WTC11 (cell line): ENCODE measurements at regions not wholly inside any gene's neighbourhood (a gene's known extent, or its start where the extent isn't known, plus 50 kb on each side); places are given as distances from the start of the nearest gene placed in this dataset.

ENCODE experiments used
- CREB1 ChIP-seq: sonication (generic); formaldehyde crosslinking; IDR thresholded peaks from 2 replicates; pipeline ENCODE4 v1.8.0; 2023; ENCODE audit warnings: mild to moderate bottlenecking, missing genetic modification reagents
- ESRRA ChIP-seq: sonication (generic); formaldehyde crosslinking; IDR thresholded peaks from 2 replicates; pipeline ENCODE4 v1.8.1; 2022; ENCODE audit warnings: mild to moderate bottlenecking, missing genetic modification reagents, borderline replicate concordance
- FOXJ3 ChIP-seq: sonication (generic); formaldehyde crosslinking; IDR thresholded peaks from 2 replicates; pipeline ENCODE4 v1.9.0; 2021; ENCODE audit warnings: missing genetic modification reagents, mild to moderate bottlenecking, borderline replicate concordance
- NR2C2 ChIP-seq: sonication (generic); formaldehyde crosslinking; IDR thresholded peaks from 2 replicates; pipeline ENCODE4 v1.8.0; 2022; ENCODE audit warnings: mild to moderate bottlenecking, missing genetic modification reagents
- SMAD3 ChIP-seq: sonication (generic); formaldehyde crosslinking; IDR thresholded peaks from 2 replicates; pipeline ENCODE4 v1.8.0; 2022; ENCODE audit warnings: missing genetic modification reagents, mild to moderate bottlenecking, borderline replicate concordance
- SP1 ChIP-seq: sonication (generic); formaldehyde crosslinking; conservative IDR thresholded peaks from 2 replicates; pipeline ENCODE4 v1.8.1; 2022; ENCODE audit warnings: missing genetic modification reagents
- ZNF416 ChIP-seq: fragments of 250-450 bp; sonication (Bioruptor Pico); IDR thresholded peaks from 2 replicates; pipeline ENCODE4 v1.9.0; 2021; ENCODE audit warnings: mild to moderate bottlenecking, inconsistent platforms
- TF ChIP-seq, protein P1 (sequence below): fragments of 200-600 bp; IDR thresholded peaks from 2 replicates; pipeline ENCODE4 v1.8.0; 2022; ENCODE audit warnings: antibody characterized with exemption
- TF ChIP-seq, protein P2 (sequence below): sonication (generic); formaldehyde crosslinking; IDR thresholded peaks from 2 replicates; pipeline ENCODE4 v1.8.0; 2022; ENCODE audit warnings: mild to moderate bottlenecking, missing genetic modification reagents
- TF ChIP-seq, protein P3 (sequence below): sonication (generic); formaldehyde crosslinking; conservative IDR thresholded peaks from 2 replicates; pipeline ENCODE4 v1.8.1; 2023; ENCODE audit warnings: mild to moderate bottlenecking, low read depth, missing genetic modification reagents, moderate library complexity
- TF ChIP-seq, protein P4 (sequence below): sonication (generic); formaldehyde crosslinking; IDR thresholded peaks from 2 replicates; pipeline ENCODE4 v1.8.1; 2023; ENCODE audit warnings: mild to moderate bottlenecking, missing genetic modification reagents
- TF ChIP-seq, protein P5 (sequence below): sonication (generic); formaldehyde crosslinking; IDR thresholded peaks from 2 replicates; pipeline ENCODE4 v1.8.1; 2022; ENCODE audit warnings: low read depth, missing genetic modification reagents, borderline replicate concordance
- TF ChIP-seq, protein P6 (sequence below): sonication (generic); formaldehyde crosslinking; IDR thresholded peaks from 2 replicates; pipeline ENCODE4 v1.8.1; 2023; ENCODE audit warnings: mild to moderate bottlenecking, missing genetic modification reagents, moderate library complexity

DNA sequence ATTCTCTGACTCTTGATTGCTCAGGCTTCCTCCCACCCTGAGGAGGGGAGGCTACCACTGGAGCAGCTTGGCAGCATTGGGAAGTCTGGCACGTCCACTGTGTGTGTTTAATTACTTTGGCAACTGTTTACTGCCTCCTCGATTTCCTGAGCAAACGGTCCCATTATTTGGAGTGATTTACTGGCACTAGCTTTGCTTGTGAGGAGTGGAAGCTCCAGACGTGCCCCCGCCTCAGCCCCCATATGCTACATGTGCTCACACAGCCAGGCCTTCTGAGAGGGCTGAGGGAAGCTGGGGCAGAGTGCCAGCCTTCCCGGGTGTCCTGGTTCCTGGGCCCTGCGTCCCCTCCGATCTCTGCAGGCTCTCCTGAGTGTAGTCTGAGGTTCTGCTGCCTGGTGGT is 306.2 kb downstream of the PTPRU start:
- no peak for TF ChIP-seq ZNF416 (CRISPR knock-in tag)
- TF ChIP-seq, protein P1, sequence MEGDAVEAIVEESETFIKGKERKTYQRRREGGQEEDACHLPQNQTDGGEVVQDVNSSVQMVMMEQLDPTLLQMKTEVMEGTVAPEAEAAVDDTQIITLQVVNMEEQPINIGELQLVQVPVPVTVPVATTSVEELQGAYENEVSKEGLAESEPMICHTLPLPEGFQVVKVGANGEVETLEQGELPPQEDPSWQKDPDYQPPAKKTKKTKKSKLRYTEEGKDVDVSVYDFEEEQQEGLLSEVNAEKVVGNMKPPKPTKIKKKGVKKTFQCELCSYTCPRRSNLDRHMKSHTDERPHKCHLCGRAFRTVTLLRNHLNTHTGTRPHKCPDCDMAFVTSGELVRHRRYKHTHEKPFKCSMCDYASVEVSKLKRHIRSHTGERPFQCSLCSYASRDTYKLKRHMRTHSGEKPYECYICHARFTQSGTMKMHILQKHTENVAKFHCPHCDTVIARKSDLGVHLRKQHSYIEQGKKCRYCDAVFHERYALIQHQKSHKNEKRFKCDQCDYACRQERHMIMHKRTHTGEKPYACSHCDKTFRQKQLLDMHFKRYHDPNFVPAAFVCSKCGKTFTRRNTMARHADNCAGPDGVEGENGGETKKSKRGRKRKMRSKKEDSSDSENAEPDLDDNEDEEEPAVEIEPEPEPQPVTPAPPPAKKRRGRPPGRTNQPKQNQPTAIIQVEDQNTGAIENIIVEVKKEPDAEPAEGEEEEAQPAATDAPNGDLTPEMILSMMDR, result no peak
- TF ChIP-seq, protein P2, sequence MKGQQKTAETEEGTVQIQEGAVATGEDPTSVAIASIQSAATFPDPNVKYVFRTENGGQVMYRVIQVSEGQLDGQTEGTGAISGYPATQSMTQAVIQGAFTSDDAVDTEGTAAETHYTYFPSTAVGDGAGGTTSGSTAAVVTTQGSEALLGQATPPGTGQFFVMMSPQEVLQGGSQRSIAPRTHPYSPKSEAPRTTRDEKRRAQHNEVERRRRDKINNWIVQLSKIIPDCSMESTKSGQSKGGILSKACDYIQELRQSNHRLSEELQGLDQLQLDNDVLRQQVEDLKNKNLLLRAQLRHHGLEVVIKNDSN (CRISPR knock-in tag), result no peak
- TF ChIP-seq CREB1, result no peak
- TF ChIP-seq, protein P3, sequence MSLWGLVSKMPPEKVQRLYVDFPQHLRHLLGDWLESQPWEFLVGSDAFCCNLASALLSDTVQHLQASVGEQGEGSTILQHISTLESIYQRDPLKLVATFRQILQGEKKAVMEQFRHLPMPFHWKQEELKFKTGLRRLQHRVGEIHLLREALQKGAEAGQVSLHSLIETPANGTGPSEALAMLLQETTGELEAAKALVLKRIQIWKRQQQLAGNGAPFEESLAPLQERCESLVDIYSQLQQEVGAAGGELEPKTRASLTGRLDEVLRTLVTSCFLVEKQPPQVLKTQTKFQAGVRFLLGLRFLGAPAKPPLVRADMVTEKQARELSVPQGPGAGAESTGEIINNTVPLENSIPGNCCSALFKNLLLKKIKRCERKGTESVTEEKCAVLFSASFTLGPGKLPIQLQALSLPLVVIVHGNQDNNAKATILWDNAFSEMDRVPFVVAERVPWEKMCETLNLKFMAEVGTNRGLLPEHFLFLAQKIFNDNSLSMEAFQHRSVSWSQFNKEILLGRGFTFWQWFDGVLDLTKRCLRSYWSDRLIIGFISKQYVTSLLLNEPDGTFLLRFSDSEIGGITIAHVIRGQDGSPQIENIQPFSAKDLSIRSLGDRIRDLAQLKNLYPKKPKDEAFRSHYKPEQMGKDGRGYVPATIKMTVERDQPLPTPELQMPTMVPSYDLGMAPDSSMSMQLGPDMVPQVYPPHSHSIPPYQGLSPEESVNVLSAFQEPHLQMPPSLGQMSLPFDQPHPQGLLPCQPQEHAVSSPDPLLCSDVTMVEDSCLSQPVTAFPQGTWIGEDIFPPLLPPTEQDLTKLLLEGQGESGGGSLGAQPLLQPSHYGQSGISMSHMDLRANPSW (CRISPR knock-in tag), result no peak
- TF ChIP-seq, protein P4, sequence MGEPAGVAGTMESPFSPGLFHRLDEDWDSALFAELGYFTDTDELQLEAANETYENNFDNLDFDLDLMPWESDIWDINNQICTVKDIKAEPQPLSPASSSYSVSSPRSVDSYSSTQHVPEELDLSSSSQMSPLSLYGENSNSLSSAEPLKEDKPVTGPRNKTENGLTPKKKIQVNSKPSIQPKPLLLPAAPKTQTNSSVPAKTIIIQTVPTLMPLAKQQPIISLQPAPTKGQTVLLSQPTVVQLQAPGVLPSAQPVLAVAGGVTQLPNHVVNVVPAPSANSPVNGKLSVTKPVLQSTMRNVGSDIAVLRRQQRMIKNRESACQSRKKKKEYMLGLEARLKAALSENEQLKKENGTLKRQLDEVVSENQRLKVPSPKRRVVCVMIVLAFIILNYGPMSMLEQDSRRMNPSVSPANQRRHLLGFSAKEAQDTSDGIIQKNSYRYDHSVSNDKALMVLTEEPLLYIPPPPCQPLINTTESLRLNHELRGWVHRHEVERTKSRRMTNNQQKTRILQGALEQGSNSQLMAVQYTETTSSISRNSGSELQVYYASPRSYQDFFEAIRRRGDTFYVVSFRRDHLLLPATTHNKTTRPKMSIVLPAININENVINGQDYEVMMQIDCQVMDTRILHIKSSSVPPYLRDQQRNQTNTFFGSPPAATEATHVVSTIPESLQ (CRISPR knock-in tag), result no peak
- TF ChIP-seq, protein P5, sequence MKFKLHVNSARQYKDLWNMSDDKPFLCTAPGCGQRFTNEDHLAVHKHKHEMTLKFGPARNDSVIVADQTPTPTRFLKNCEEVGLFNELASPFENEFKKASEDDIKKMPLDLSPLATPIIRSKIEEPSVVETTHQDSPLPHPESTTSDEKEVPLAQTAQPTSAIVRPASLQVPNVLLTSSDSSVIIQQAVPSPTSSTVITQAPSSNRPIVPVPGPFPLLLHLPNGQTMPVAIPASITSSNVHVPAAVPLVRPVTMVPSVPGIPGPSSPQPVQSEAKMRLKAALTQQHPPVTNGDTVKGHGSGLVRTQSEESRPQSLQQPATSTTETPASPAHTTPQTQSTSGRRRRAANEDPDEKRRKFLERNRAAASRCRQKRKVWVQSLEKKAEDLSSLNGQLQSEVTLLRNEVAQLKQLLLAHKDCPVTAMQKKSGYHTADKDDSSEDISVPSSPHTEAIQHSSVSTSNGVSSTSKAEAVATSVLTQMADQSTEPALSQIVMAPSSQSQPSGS (CRISPR knock-in tag), result no peak
- TF ChIP-seq NR2C2 (CRISPR knock-in tag), result no peak
- no peak for TF ChIP-seq FOXJ3 (CRISPR knock-in tag)
- no peak for TF ChIP-seq ESRRA
- no peak for TF ChIP-seq SP1 (CRISPR knock-in tag)
- TF ChIP-seq, protein P6, sequence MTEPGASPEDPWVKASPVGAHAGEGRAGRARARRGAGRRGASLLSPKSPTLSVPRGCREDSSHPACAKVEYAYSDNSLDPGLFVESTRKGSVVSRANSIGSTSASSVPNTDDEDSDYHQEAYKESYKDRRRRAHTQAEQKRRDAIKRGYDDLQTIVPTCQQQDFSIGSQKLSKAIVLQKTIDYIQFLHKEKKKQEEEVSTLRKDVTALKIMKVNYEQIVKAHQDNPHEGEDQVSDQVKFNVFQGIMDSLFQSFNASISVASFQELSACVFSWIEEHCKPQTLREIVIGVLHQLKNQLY, result no peak
- no peak for TF ChIP-seq SMAD3 (CRISPR knock-in tag)
